HG03565 (cell line): ENCODE measurements at regions not wholly inside any gene's neighbourhood (a gene's known extent, or its start where the extent isn't known, plus 50 kb on each side); places are given as distances from the start of the nearest gene placed in this dataset.

Experiments
- ATAC-seq: cut with Tn5 transposase; IDR thresholded peaks from one replicate; pipeline ENCODE4 v1.9.1; 2021; ENCODE audit warnings: mild to moderate bottlenecking, moderate library complexity; ENCODE audit not compliant: unreplicated experiment

GRCh38 chr10:126846959-126847358, 58.3 kb upstream of the DOCK1 start:
- no peak for ATAC-seq

DNA sequence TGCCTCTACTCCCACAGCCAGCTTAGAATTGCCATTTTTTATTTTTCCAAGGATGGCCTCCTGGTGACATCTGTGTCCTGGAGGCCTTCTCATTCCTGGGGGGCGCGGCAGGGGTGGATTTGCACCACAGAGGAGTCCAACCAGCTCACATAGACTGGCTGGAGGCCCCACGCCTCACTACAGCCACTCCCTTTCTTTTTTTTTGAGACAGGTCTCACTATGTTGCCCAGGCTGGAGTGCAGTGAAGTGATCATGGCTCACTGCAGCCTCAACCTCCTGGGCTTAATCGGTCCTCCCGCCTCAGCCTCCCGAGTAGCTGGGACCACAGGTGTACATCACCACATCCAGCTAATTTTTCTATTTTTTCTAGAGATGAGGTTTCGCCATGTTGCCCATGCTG, 57.6 kb upstream of the DOCK1 start:
- no peak for ATAC-seq

- no peak for ATAC-seq
Measured at GRCh38 chr10:126849646-126850045, 55.6 kb upstream of the DOCK1 start.

DNA sequence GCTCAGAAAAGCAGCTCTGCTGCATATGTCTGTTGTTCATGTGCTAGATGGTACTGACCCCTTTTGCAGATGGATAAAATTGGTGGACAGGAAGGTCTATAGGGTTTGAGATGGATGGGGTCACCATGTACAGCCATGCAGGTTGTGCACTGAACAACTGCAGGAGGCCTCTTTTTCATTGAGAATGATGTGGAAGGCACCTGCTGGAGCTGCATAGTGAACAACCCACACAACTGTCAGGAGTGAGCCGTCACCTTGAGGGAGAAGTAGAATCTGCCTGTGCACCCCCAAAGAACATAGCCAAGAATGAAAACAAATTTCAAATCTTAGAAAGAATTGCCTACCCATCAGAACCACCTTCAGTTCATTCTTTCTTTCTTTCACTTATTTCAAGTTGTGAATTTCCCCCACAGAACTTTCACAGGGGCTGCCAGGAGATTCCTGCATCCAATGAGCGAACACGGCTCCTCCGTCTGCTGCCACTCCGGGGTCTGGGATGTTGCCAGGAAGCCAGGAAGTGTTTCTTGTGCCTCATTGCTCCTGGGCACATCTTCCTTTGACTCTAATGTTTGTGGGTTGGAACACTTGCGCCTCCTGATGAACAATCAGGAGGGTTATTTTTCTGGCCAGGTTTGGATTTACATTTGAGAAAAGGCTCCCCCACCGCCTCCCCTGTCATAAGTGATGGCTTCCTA, 53.7 kb upstream of the DOCK1 start:
- no peak for ATAC-seq

- no peak for ATAC-seq
Measured at GRCh38 chr10:126854726-126855495, 50.3 kb upstream of the DOCK1 start.
